ENCODE measurements at regions not wholly inside any gene's neighbourhood (a gene's known extent, or its start where the extent isn't known, plus 50 kb on each side); places are given as distances from the start of the nearest gene placed in this dataset.
"Not testable (repeated sequence)": the region's sequence is repeated elsewhere in the genome, so short reads cannot be mapped to it uniquely, and the experiment has no call there.

DNA sequence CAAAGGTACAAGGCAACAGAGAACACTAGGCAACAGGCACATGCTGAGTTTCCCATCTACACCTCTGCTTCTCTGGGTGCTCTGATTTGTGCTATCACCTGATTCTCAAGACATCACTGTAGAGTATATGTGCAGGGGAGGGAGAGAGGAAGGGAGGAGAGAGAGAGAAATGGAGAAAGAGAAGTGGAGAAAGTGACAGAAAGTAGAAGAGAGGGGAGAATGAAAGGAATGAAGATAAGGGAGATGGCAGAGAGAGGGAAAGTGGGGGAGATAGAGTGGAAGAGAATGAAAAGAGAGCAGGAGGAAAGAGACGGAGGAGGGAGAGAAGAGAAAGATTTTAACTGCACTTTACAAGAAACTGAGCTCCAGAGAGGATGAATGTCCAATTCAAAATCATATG, 340.7 kb upstream of the CDH5 start:
- no peaks in the 10 kb centered on the region for H3K27me3 ChIP-seq (replicated peaks in 1 of 4; ENCODE audit: control extremely low read depth in 1 of 4, control insufficient read depth in 3 of 4, insufficient read depth in 4 of 4, low read length in 3 of 4)
- ATAC-seq (ENCODE audit: low read depth) (no peak), DNase-seq (no peak)
- no peak overlapping the region for H3K4me2 ChIP-seq (replicated peaks; ENCODE audit: low read depth, low read length, poor library complexity, severe bottlenecking)
- H3K4me3 Mint-ChIP-seq: no peak overlapping the region
- no peaks in the 10 kb centered on the region for H4K20me1 ChIP-seq (ENCODE audit: control insufficient read depth, insufficient read depth, low read length, poor library complexity, severe bottlenecking)
- H3K27me3 Mint-ChIP-seq: peaks cover 6% of the 10 kb centered on the region
- H3K9me3 Mint-ChIP-seq (ENCODE audit: insufficient read depth): peaks cover 9% of the 10 kb centered on the region
- no CpG with 5 or more reads among the region's 1 CpG for WGBS (ENCODE audit: insufficient coverage)
- no peak overlapping the region for H3K9ac ChIP-seq (ENCODE audit: low read length)
- H3K4me1 Mint-ChIP-seq: no peaks in the 10 kb centered on the region
- ChIA-PET CTCF (no interaction called here), POLR2A (no interaction called here)
- no peaks in the 10 kb centered on the region for H3K36me3 ChIP-seq (replicated peaks in 1 of 2; ENCODE audit: control extremely low read depth in 1 of 2, control insufficient read depth in 1 of 2, extremely low read depth in 1 of 2, insufficient read depth in 2 of 2, low read length in 1 of 2)
- no peaks in the 10 kb centered on the region for H3K4me1 ChIP-seq (ENCODE audit: control insufficient read depth in 2 of 2, insufficient read depth in 2 of 2, low read length in 2 of 2)
- H3K4me3 ChIP-seq (ENCODE audit: control extremely low read depth in 1 of 5, extremely low read depth in 1 of 5, insufficient read depth in 1 of 5, low read depth in 2 of 5, low read length in 4 of 5): no peak overlapping the region
- H3K27ac ChIP-seq (ENCODE audit: low read length in 2 of 2): no peak overlapping the region
- TF ChIP-seq, protein P1, sequence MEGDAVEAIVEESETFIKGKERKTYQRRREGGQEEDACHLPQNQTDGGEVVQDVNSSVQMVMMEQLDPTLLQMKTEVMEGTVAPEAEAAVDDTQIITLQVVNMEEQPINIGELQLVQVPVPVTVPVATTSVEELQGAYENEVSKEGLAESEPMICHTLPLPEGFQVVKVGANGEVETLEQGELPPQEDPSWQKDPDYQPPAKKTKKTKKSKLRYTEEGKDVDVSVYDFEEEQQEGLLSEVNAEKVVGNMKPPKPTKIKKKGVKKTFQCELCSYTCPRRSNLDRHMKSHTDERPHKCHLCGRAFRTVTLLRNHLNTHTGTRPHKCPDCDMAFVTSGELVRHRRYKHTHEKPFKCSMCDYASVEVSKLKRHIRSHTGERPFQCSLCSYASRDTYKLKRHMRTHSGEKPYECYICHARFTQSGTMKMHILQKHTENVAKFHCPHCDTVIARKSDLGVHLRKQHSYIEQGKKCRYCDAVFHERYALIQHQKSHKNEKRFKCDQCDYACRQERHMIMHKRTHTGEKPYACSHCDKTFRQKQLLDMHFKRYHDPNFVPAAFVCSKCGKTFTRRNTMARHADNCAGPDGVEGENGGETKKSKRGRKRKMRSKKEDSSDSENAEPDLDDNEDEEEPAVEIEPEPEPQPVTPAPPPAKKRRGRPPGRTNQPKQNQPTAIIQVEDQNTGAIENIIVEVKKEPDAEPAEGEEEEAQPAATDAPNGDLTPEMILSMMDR (IDR thresholded peaks at IDR 0.05): no peak
- TF ChIP-seq EZH2 (IDR thresholded peaks at IDR 0.05; ENCODE audit: borderline replicate concordance, insufficient read depth, low read depth, low read length, poor library complexity, severe bottlenecking): no peak
- no peaks in the 10 kb centered on the region for H3K79me2 ChIP-seq (ENCODE audit: control insufficient read depth, insufficient read depth, low read length)
- peaks cover 0 to 16% (median 0%) of the 10 kb centered on the region in 3 donors for H3K9me3 ChIP-seq (ENCODE audit: control extremely low read depth in 1 of 3, control insufficient read depth in 2 of 3, insufficient read depth in 1 of 3, low read length in 2 of 3)
- H2AFZ ChIP-seq (ENCODE audit: insufficient read depth, low read depth, low read length, poor library complexity, severe bottlenecking): no peak overlapping the region
- H3K27ac Mint-ChIP-seq: no peak overlapping the region
- intact Hi-C loops (cut with micrococcal nuclease): no loop called here

DNA sequence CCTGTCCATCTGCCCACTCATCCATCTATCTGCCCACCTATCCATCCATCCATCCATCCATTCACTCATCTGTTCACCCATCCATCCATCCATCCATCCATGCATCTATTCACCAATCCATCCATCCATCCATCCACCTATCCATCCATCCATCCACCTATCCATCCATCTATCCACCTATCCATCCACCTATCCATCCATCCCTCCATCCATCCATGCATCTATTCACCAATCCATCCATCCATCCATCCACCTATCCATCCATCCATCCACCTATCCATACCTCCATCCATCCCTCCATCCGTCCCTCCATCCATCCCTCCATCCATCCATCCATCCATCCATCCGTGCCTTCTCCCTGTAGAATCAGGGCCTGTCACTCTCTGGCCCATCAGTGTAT, 341.9 kb upstream of the CDH5 start:
- H3K4me3 Mint-ChIP-seq; DNase-seq; H3K36me3 ChIP-seq (replicated peaks in 1 of 2; ENCODE audit: control extremely low read depth in 1 of 2, control insufficient read depth in 1 of 2, extremely low read depth in 1 of 2, insufficient read depth in 2 of 2, low read length in 1 of 2); H3K27ac Mint-ChIP-seq; H3K4me2 ChIP-seq (replicated peaks; ENCODE audit: low read depth, low read length, poor library complexity, severe bottlenecking); H3K9ac ChIP-seq (ENCODE audit: low read length); CTCF ChIA-PET; H3K27me3 ChIP-seq (replicated peaks in 1 of 4; ENCODE audit: control extremely low read depth in 1 of 4, control insufficient read depth in 3 of 4, insufficient read depth in 4 of 4, low read length in 3 of 4); H3K4me1 Mint-ChIP-seq; ATAC-seq (ENCODE audit: low read depth); H2AFZ ChIP-seq (ENCODE audit: insufficient read depth, low read depth, low read length, poor library complexity, severe bottlenecking); H3K4me3 ChIP-seq (ENCODE audit: control extremely low read depth in 1 of 5, extremely low read depth in 1 of 5, insufficient read depth in 1 of 5, low read depth in 2 of 5, low read length in 4 of 5); H3K27ac ChIP-seq (ENCODE audit: low read length in 2 of 2); H3K4me1 ChIP-seq (ENCODE audit: control insufficient read depth in 2 of 2, insufficient read depth in 2 of 2, low read length in 2 of 2); POLR2A ChIA-PET; H3K27me3 Mint-ChIP-seq; H4K20me1 ChIP-seq (ENCODE audit: control insufficient read depth, insufficient read depth, low read length, poor library complexity, severe bottlenecking); intact Hi-C loops (cut with micrococcal nuclease); H3K79me2 ChIP-seq (ENCODE audit: control insufficient read depth, insufficient read depth, low read length): not testable (repeated sequence)
- peaks cover 0 to 16% (median 0%) of the 10 kb centered on the region in 3 donors for H3K9me3 ChIP-seq (ENCODE audit: control extremely low read depth in 1 of 3, control insufficient read depth in 2 of 3, insufficient read depth in 1 of 3, low read length in 2 of 3)
- H3K9me3 Mint-ChIP-seq (ENCODE audit: insufficient read depth): peaks cover 11% of the 10 kb centered on the region
- WGBS (ENCODE audit: insufficient coverage): 100% methylated on average over 1 of the region's 2 CpGs
